ENCODE measurements at regions not wholly inside any gene's neighbourhood (a gene's known extent, or its start where the extent isn't known, plus 50 kb on each side); places are given as distances from the start of the nearest gene placed in this dataset.
"Not testable (repeated sequence)": the region's sequence is repeated elsewhere in the genome, so short reads cannot be mapped to it uniquely, and the experiment has no call there.

- no peak for DNase-seq
Observed at GRCh38 chr7:113291058-113291457, 172.7 kb upstream of the SMIM30 start.

- DNase-seq, result no peak
Observed at GRCh38 chr7:113289140-113289740, 170.9 kb upstream of the SMIM30 start.

- DNase-seq, result no peak
Observed at GRCh38 chr7:113285411-113285810, 167.1 kb upstream of the SMIM30 start.

- no peak for DNase-seq
Observed at GRCh38 chr7:113283861-113284260, 165.5 kb upstream of the SMIM30 start.

- no peak for DNase-seq
Observed at GRCh38 chr7:113282875-113283274, 164.5 kb upstream of the SMIM30 start.

- DNase-seq, result no peak
Observed at GRCh38 chr7:113281223-113281622, 162.9 kb upstream of the SMIM30 start.

- DNase-seq, result no peak
Observed at GRCh38 chr7:113279256-113279655, 160.9 kb upstream of the SMIM30 start.

GRCh38 chr7:113270790-113271189 lies 152.4 kb upstream of the SMIM30 start:
- DNase-seq, result no peak

GRCh38 chr7:113269592-113269991 lies 151.2 kb upstream of the SMIM30 start:
- not testable (repeated sequence) for DNase-seq

GRCh38 chr7:113268757-113269156 lies 150.4 kb upstream of the SMIM30 start:
- no peak for DNase-seq

- DNase-seq, result no peak
Observed at GRCh38 chr7:113267885-113268284, 149.5 kb upstream of the SMIM30 start.

- DNase-seq, result no peak
Observed at GRCh38 chr7:113267271-113267670, 148.9 kb upstream of the SMIM30 start.

- DNase-seq, result no peak
Observed at GRCh38 chr7:113263749-113264148, 145.4 kb upstream of the SMIM30 start.

- not testable (repeated sequence) for DNase-seq
Observed at GRCh38 chr7:113263215-113263742, 144.9 kb upstream of the SMIM30 start.

GRCh38 chr7:113256883-113257531 lies 138.7 kb upstream of the SMIM30 start:
- no peak for DNase-seq

GRCh38 chr7:113247198-113247597 lies 128.8 kb upstream of the SMIM30 start:
- DNase-seq, result no peak

- DNase-seq, result no peak
Observed at GRCh38 chr7:113246738-113247137, 128.4 kb upstream of the SMIM30 start.

- DNase-seq, result no peak
Observed at GRCh38 chr7:113232885-113233284, 114.5 kb upstream of the SMIM30 start.

- DNase-seq, result no peak
Observed at GRCh38 chr7:113230691-113231090, 112.3 kb upstream of the SMIM30 start.

GRCh38 chr7:113217314-113217713 lies 99.0 kb upstream of the SMIM30 start:
- no peak for DNase-seq

- DNase-seq, result no peak
Observed at GRCh38 chr7:113216038-113216437, 97.7 kb upstream of the SMIM30 start.

GRCh38 chr7:113209449-113210203 lies 91.3 kb upstream of the SMIM30 start:
- DNase-seq, result no peak

GRCh38 chr7:113207931-113208330 lies 89.6 kb upstream of the SMIM30 start:
- DNase-seq, result no peak

GRCh38 chr7:113207441-113207840 lies 89.1 kb upstream of the SMIM30 start:
- DNase-seq, result no peak
